ENCODE measurements at regions not wholly inside any gene's neighbourhood (a gene's known extent, or its start where the extent isn't known, plus 50 kb on each side); places are given as distances from the start of the nearest gene placed in this dataset.
"Not testable (repeated sequence)": the region's sequence is repeated elsewhere in the genome, so short reads cannot be mapped to it uniquely, and the experiment has no call there.

DNA sequence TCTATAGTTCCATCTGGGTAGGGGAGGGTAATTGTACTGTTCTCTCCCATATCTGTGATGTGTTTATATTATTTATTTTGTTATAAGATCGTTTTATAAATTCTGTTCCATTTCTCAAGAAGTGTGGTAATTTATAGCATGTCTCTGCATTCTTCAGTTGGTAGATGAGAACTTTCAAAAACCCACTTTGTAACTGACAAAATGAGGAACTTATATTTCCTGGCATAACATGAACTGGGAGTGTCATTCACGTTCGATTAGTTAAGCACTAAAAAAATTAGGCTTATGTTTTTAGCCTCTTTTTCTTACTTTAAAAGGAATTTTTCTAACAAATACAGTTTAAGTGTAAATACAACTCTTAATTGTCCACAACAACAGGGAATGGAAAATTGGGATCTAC is 230.8 kb downstream of the CGGBP1 start:
- DNase-seq (ENCODE audit: low read depth) = no peak
- TF ChIP-seq CTCF (conservative IDR thresholded peaks at IDR 0.05; ENCODE audit: low read depth, low read length) = no peak

DNA sequence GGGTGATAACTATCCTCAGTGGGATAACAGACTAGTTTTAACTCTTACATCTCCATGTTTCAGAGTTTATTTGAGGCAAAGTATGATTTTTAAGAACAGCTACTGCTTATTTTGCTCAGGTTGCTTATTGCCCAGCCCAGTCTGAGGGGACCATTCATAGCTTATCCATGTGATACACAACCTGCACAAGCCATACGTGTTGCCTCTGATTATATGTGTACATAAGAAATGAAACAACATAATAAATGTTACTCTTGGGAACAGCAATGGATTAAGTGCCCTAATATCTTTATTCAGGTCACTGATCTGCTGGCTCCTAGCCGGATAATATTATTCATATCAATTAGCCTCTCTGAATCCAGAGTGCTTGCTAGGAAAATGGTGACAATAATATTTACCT is 236.2 kb downstream of the CGGBP1 start:
- TF ChIP-seq CTCF (conservative IDR thresholded peaks at IDR 0.05; ENCODE audit: low read depth, low read length) = no peak
- no peak for DNase-seq (ENCODE audit: low read depth)
- H3K4me3 ChIP-seq (ENCODE audit: low read depth, low read length) = no peak overlapping the region

More for the DNA sequence above, 230.8 kb downstream of the CGGBP1 start:
- no peak overlapping the region for H3K4me3 ChIP-seq (ENCODE audit: low read depth, low read length)

GRCh38 chr3:87813503-87813902 is 245.3 kb downstream of the CGGBP1 start:
- DNase-seq (ENCODE audit: low read depth); H3K4me3 ChIP-seq (ENCODE audit: low read depth, low read length): not testable (repeated sequence)

- DNase-seq (ENCODE audit: low read depth) = no peak
- no peak for TF ChIP-seq CTCF (conservative IDR thresholded peaks at IDR 0.05; ENCODE audit: low read depth, low read length)
- no peak overlapping the region for H3K4me3 ChIP-seq (ENCODE audit: low read depth, low read length)
Measured at GRCh38 chr3:87811953-87812352, 246.9 kb downstream of the CGGBP1 start.

- H3K4me3 ChIP-seq (ENCODE audit: low read depth, low read length) = no peak overlapping the region
- TF ChIP-seq CTCF (conservative IDR thresholded peaks at IDR 0.05; ENCODE audit: low read depth, low read length) = no peak
- DNase-seq (ENCODE audit: low read depth) = no peak
Measured at GRCh38 chr3:87810452-87811016, 248.3 kb downstream of the CGGBP1 start.

- no peak for DNase-seq (ENCODE audit: low read depth)
- no peak for TF ChIP-seq CTCF (conservative IDR thresholded peaks at IDR 0.05; ENCODE audit: low read depth, low read length)
- no peak overlapping the region for H3K4me3 ChIP-seq (ENCODE audit: low read depth, low read length)
Measured at GRCh38 chr3:87805670-87806069, 253.1 kb downstream of the CGGBP1 start.

GRCh38 chr3:87801409-87801808 is 257.4 kb downstream of the CGGBP1 start:
- no peak overlapping the region for H3K4me3 ChIP-seq (ENCODE audit: low read depth, low read length)
- TF ChIP-seq CTCF (conservative IDR thresholded peaks at IDR 0.05; ENCODE audit: low read depth, low read length) = no peak
- DNase-seq (ENCODE audit: low read depth) = no peak

Measured in epithelial cell of proximal tubule (primary cell).